Activated CD8-positive, alpha-beta memory T cell treated with anti-CD3 and anti-CD28 coated beads for 48 hours (primary cell): ENCODE measurements at regions not wholly inside any gene's neighbourhood (a gene's known extent, or its start where the extent isn't known, plus 50 kb on each side); places are given as distances from the start of the nearest gene placed in this dataset.

Experiments used
- DNase-seq, 3 experiments: peaks; one replicate each; pipeline ENCODE4 v3.0.0-alpha.2; 2020; ENCODE audit warnings: low read depth in 2 of 3, low spot score in 2 of 3

DNA sequence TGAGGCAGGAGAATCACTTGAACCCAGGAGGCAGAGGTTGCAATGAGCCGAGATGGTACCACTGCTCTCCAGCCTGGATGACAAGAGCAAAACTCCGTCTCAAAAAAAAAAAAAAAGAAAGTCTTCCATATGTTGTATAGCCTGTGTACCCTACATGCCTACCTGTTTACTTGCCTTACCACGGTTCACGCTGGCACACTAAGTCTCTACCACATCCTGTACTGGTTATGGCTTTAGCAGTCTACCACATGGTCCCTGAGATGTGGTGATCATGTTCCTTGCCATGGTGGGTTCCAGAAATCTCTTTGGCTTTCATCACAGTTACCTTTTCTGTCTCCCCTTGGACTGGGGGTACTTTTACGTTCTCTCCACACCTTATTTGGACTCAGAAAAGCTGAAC, 63.8 kb upstream of the TBC1D5 start:
- no peak for DNase-seq

DNA sequence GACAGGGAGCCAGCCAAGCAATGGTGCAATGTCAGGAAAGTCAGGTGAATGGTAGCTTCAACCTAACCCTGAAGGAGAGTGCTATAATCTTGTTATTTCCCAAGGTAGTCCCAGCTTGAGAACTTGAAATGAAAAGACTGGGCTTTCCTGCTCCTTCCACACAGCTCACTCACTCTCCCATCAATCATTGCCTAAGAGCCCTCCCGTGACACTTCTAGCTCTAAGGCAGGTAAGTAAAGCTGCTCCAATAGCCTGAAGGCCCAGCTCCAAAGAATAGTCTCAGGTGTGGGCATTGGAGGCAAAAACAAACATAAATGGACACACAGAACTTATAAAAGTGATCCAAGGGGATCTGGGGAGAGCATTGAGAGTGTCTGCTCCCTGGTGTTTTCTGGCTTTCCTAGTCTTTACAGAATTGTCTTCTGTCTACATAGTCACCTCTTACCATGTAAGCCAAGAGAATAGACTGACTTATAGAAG, 63.1 kb upstream of the TBC1D5 start:
- DNase-seq: no peak

DNA sequence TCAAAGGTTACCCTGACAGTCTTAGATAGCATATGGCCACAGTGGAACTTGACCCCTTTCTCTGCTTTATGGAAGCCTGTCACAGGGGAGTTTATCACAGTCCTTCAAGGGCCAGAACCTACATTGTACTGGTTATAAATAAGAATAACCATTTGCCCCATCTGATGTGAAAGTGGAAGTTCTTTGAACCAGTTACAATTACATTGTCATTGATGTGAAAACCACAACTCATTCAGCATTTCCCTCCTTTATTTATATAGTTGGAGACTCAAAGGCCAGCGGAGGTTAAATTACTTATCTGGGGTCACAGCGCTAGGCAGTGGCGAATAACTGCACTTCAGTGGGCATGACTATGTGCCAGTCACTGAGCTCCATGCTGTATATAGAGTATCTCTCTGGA, 60.5 kb upstream of the TBC1D5 start:
- no peak for DNase-seq

DNA sequence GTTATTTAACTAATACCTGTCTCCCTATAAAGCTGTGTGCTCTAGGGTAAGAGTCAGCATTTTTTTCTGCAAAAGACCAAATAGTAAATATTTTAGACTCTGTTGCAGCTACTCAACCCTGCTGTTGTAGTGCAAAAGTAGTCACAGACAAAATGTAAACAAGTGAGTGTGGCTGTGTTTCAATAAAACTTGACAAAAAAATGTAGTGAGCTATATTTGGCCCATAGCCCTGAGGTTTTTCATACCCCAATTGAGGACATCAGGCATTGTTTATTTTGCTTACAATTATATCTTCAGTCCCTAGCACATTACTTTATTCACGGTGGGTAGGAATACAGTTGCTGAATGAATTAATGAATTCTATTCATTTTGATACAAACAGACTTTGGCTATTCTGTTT, 58.7 kb upstream of the TBC1D5 start:
- no peak for DNase-seq

DNA sequence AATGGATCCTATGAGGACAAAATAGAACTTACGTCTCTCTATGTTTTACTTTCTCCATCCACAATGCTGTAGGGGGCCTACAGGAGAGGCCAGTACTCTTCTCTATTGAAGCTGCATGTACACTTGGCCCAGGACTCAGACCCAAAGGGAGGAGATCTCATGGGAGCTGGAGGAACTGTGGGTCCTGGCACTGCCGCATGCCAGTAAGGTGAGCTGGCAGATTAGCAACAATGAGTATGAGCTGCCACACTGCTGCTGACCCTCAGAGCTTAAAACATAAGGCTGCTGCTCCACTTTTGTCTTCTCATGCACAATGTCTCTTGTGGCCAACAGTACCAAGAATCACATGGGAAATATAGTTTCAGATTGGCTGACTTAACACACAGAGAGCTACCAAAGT, 57.8 kb upstream of the TBC1D5 start:
- no peak for DNase-seq

DNA sequence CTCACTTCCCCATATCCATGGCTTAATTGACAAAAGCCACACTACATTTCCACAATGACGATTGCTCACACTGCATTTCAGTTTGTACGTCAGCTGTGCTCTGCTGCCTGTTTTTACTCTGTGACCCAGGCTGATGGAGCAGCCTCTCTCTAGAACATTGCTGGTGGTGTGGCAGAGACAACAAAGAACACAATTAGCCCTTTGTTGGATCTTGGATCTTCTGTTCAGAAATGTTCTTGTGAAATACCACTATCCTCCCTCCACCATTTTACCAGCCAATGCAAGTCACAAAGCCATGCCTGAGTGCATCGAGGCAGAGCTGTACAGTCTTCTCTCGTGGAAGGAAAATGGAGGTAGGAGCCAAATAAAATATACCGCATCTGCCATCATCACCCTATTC, 56.9 kb upstream of the TBC1D5 start:
- DNase-seq: no peak

DNA sequence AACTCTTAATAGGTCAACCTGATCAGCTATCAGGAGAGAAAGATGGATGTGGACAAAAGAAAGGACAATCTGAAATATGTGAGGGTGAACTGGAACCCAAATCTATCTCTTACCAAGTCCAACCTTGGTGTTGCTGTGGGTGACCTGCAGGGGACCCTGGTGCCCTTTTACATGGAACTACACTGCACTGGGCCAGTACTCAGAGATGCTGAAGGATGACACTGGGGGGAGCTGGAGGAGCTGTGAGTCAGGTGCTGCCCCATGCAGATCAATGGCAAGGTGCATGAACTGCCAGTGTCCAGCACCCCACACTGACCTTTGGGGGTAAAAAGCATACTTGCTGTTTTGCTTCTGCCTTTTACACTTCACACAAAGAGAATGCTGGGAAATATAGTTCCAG, 55.6 kb upstream of the TBC1D5 start:
- DNase-seq: no peak

DNA sequence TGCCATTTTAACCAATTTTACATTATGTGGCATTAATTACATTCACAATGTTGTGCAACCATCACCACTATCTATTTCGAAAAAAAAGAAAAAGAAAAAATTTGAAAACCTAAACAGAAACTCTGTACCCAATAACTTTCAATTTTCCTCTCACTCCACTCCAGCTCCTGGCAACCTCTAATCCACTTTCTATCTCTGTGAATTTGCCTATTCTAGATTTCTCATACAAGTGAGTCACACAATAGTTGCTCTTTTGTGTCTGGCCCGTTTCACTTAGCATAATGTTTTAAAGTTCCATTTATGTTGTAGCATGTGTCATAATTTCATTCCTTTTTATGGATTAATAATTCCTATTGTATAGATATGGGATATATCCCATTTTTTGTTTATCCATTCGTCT, 53.3 kb upstream of the TBC1D5 start:
- no peak for DNase-seq

DNA sequence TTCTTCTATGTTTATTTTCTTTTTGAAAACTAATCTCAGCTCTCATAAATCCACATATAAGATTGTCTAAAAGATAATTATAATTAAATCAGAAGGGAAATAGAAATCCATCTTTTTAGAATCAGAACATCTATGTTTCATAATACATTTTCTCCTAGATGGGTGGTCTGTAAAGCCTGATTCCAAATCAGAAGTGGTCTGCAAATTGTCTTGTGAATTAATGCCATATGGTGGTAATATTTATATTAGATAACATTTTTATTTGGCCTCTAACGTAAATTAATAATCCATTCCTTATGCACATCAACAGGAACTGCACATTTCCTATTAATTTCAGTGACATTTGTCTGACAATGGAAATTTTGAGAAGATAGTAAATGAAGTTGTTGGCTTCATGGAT, 52.8 kb upstream of the TBC1D5 start:
- DNase-seq: no peak

DNA sequence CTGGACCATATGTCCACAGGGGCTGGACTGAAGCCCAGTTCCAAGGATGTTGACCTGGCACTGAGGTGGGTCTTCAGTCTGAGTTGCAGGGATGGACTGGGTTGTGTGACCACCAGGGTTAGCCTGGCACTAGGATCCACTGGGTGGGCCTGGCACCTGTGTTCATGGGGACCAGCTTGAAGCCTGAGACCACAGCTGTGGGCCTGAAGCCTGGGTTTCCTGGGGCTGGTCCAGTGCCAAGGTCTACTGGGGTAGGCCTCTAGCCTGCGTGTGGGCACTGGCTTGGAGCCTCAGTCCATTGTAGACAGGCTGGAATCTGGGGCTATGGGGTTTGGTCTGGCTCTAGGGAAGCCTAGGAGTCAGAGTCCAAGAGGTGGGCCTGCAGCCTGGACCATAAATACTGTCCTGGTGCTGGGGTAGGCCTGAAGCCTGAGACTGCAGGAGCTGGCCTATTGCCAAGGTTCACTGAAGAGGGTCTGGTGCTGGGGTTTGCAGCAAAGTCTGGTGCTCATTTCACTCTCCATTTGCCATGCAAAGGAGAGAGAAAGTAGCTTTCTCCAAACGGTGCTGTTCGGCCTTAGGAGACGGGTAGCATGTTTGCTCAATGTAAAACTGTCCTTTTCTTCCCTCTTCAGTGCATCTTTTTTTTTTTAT, 51.2 kb upstream of the TBC1D5 start:
- DNase-seq: no peak
